ENCODE measurements at regions not wholly inside any gene's neighbourhood (a gene's known extent, or its start where the extent isn't known, plus 50 kb on each side); places are given as distances from the start of the nearest gene placed in this dataset.

DNA sequence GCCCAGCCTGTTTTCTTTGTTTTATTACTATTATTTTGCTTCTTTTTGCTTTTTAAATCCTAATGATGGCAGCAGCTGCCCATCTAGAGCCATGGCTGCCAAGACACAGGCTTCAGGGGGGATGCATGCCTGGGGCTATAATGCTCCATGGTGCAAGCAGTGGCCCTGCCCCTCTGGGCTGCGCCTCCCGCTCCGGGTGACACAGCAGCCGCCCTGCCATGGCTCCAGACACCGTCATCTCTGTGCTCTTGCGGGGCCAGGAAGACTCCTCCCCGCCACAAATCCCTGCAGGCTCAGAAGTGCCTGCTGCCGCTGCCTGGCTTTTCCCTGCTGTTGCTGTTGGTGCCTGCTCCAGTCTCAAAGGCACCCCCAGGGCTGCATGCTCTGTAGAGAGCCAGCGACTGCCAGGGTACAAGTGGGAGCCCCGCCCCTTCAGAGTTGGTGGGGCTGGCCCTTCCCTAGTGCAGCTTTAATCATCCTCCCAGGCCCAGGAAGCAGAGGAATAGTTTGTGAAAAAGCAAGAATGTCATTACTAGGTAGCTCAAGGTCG is 581.5 kb downstream of the FGF9 start:
- DNase-seq, result no peak

DNA sequence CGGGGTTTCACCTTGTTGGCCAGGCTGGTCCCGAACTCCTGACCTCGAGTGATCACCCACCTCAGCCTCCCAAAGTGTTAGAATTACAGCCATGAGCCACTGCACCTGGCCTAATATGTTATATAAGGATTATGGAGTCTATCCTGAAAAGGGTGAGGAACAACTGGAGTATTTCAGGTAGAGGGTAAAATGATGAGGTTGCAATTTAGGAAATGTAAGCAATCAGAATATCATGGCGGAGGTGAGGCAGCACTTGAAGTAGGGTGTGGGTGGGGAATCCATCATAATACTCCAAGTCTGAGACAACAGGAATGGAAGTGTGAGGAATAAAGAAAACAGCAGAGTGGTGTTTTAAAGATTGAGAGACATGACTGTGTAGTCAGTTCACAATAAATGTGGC is 582.2 kb downstream of the FGF9 start:
- no peak for DNase-seq

DNA sequence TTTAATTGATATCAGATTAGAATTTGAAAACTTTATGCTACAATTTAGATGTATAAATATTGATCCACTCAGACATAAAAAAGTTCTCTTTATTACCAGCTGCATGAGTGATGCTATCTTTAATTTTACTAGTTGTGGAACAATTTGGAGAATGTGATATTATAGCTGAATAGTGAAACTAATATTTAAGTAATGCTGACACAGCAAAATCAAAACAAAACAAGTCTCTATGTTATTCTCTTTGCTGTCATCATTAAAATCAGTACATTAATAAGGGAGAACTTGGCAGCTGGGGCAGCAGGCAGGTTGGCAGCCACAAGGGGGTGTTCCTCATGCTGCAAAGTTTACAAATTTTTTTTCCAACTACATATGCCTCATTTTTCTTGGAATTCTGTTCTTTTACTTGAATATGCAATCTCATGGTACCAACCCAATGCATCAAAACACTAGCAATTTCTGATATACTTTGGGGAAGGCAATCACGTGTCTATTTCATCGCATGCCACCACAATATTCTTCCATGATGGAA is 585.3 kb downstream of the FGF9 start:
- no peak for DNase-seq

DNA sequence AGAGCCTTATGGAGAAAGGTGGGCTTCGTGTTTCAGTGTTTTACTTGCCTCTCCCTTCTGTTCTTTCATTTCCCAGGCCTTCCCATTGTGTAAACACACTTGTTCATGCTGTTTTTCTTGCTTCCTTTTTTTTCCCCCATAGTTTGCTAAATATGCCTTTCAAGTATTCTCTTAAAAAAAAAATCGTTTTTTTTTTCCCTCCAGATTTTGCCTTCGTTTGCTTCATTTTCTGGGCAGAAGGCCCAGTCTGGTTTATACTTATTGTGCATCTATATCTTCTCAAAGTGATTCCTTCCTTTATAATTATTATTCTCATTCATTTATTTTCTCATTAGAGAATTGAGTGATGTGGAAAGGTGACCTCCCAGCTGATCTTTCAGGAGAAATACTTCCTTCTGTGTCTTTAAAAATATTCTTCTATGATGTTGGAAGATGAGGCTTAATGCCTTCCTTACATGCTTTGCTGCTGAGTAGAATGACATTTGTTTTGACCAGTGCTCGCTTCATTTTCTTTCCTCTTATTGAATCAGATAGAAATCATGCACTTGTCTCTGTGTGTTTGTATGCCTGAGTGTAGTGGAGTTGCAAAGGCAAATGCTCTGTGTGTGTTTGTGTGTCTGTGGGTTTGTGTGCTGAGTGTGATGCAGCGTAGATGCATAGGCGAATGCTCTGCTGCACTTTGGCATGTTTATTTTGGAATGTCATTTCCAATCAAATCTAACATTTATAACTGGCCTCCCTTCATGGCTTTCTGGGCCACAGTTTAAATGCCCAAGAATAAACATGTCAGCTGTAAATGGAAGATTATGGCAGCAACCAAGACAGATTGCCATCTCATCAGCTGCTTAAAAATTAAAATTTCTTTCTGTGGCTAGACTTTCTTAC is 591.4 kb downstream of the FGF9 start:
- DNase-seq, result no peak

DNA sequence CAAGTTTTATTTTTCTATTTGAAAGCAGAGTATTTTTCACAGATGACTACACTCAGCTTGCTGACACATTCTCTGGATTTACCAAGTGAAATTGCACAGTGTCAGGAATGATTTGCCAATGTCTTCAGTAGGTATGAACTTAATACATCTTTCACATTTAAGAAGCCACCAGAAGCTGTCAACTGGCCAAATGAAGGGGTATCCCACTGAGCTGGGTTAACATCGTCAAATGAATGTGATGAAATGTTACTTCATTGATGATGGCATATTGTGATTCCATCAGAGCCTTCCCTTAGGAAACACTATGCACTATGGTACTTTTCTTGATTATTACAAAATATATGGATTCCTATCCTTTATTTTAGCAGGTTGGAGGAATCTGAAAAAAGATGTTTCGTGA is 592.3 kb downstream of the FGF9 start:
- DNase-seq, result no peak

DNA sequence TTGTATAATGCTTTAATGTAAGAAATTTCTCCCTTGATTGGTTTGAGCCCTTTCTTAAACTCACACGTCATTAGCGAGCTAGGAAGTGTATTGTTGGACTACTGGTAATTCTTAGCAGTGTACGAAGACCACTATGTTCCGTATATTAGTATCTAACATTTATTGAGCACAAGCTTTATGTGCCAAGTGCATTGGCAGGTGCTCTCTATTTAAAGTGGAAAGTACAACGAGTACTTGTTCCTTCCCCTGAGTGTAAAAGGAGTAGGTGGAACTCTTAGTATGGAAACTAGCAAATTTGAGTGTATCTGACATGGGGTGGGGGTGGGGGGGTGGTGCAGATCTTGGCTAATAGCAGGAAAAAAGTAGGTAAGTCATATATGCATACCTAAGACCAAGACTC is 594.7 kb downstream of the FGF9 start:
- no peak for DNase-seq

DNA sequence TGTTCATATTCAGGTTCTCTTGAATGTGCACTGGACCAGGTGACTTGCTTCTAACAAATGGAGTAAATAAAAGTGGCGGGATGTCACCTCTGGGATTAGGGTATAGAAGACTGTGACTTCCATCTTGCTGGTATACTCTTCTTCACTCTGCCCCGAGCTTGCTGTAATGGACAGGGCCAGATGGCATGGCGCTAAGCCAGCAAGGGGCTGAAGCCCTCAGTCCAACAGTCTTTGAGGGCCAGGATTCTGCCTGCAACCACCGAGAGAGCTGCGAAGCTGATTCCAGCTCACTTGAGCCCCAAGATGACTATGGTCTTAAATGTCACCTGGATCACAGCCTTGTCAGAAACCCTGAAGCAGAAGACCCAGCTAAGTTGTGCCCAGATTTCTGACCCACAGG is 600.0 kb downstream of the FGF9 start:
- no peak for DNase-seq

DNA sequence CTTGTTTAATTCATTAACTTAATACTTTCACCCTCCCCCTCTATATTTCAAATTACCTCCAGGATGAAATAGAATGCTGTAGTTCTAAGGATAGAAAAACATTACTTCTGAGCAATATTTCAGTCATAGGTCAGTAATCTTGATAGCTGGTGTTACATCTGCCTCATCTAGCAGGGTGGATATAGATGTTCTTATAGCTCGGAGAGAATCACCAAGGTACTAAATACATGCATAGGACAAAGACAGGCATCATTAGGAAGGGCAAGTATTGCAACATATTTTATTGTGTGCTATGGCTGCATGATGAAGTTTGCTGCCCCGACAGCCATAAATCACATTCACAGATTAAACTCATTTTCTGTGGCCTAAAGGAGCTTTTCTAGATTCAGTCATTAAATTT is 601.0 kb downstream of the FGF9 start:
- no peak for DNase-seq

DNA sequence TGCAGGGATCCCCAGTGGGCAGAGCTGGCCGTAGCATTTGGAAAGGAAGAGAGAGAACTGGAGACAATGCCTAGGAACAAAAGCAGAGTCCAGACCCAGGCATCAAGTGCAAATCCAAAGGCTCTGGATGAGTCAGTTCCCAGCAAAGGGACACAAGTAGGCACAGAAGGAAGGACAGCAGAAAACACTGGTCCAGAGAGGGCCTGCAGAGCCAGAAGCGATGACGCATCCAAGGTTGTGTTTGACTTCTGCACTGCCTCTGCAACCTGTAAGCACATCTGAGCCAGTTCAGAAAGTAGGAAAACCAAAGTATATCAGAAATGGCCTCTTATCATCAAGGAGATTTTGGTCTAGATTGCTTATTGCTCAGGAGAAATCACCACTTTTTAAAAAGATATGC is 604.5 kb downstream of the FGF9 start:
- DNase-seq, result no peak

DNA sequence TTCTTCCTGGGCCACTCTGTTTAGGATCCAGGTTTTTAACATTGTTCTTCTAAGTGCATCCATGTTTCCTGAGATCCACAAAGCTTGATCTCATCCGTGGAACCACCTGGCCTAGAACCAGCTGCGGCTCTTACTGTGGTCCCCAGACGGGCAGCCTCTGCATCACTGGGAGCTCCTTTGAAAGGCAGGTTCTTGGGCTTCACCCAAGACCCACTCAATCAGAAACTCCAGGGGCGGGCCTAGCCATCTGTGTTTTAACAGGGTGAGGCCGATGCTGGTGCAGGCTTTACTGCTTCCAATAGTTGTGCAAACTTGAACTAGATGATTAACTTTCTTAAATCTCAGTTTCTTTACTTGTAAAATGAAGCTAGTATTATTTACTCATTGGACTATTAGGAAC is 605.7 kb downstream of the FGF9 start:
- no peak for DNase-seq

DNA sequence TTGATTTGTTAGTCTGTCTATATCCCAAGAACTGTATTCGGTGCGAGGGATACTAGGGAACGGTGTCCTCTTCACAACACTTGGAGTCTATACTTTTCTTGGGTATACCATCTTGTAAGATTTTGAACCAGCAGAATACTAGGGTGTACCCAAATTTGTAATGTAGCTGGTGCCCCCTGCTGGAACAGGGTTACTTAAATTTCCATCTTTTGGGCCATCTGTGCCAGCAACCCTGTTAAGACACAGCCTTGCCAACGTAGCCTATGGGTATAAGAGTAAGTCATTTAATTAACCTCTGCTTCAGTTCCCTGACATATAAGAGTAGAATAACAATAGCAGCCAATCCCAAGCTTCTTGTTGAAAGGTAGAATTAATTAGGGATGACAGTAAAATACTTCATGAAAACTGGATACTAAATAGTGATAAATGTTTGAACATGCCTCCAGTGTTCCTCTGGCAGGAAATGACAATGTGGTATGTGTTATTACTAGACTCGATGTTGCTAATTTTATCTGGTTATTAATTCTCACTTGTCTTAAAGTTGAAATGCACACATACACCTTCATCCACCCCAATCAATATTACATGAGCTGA is 607.6 kb downstream of the FGF9 start:
- DNase-seq, result no peak

DNA sequence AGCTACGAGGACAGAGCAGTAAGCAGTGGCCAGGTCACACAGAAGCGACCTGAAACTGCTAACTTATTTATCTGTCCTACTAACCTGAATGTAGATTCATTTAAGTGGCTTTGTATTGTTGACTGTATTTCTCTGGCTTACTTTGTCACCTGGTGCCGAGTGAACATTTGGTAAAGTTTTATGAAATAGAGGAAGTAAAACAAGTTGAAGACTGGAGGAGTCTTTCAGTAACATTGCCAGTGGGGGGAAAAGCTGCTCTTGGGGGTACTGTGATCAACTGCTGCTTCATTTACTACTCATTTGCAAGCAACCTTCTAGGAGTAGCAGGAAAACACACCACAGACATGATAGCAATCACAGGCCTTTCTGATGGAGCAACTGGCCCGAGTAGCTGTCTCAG is 615.0 kb downstream of the FGF9 start:
- no peak for DNase-seq

DNA sequence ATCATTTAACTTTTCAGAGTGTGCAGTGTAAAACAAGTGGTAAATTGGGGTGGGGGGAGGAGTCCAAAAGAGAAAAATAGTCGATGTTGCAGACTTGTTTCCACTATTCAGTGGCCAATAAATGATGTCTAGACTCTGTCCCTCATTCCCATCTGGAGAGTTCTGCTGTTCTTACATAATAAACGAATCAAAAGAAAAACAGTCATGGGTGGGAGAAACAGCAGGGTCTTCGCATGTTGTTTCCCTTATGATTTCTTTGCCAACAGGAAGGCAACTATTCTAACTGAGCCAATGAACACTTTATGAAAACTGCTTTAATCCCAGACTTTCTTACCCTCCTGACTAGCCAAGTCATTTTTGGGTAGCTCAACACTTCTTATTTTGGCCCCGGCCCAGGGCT is 615.5 kb downstream of the FGF9 start:
- DNase-seq, result no peak

DNA sequence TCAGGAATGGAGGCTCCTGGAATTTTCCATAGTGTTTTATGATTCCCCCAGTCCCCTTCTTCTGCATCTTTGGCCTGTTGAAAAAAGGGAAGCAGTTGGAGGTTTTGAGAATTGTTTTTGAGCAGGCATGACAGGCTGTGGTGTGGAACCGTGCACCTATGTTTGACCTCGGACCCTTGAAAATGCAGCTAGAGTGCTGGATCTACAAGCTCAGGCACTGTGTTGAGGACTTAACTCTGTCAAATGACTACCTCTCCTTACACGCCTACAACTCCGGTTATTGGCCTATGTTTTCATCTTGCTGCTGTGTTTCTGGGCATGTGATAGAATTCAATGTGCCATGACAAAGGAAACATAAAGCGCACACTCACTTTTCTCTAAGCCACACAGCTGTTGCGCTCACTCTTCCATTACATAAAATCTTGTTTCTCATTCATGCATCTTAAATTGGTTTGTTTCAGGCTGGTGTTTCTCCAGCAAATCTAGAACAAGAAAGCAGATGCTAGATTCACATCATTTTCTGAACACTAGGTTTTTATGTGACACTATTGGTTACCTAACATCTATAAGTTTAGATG is 616.6 kb downstream of the FGF9 start:
- DNase-seq, result no peak

DNA sequence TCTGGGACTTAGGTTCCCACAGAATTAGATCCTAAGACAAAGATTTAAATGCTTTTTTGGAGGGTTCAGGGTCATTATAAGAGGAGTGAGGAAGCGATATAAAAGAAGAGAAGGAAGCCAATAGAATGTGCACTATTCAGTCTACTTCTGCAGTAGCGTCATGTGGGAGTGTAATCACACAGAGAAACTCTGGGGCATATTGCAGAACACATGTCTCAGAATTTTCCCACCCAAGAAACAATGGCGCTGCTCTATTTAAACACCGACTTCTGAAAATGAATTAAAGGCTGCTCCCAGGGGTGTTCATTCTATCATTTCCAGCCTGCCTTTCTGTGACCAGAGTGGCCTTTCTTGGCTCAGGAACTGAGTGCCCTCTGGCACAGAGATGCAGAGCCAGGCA is 617.6 kb downstream of the FGF9 start:
- no peak for DNase-seq

DNA sequence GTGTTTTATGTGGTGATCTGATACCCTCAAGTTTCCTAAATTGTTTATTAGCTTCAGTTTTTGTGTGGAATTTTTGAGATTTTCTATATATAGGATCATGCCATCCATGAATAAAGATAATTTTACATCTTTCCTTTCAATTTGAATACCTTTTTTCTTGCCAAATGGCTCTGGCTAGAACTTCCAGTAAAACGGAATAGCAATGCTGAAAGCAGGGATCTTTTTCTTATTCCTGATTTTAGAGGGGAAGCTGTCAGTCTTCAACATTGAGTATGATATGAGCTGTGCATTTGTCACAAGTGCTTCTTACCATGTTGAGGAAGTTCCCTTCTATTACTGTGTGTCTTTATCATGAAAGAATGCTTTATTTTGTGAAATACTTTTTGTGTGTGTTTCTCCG is 618.8 kb downstream of the FGF9 start:
- no peak for DNase-seq

DNA sequence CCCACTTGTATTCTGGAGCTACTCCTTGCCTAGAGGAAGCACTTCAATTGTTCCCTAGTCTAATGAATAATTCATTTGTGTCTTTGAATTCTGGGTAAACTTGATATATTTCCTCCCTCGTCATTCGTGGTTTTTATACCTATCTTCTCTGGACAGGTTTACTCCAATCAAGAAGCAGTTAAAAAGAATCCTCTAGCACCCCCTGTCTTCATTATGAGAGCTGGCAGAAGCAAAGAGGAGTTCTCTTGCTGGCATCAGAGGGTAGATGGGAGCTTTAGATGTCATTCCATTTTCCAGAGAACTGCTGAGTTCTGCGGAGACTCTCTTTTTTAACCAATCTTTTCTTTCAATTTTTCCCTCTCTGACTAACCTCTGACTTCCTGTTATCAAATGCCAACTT is 627.7 kb downstream of the FGF9 start:
- no peak for DNase-seq

DNA sequence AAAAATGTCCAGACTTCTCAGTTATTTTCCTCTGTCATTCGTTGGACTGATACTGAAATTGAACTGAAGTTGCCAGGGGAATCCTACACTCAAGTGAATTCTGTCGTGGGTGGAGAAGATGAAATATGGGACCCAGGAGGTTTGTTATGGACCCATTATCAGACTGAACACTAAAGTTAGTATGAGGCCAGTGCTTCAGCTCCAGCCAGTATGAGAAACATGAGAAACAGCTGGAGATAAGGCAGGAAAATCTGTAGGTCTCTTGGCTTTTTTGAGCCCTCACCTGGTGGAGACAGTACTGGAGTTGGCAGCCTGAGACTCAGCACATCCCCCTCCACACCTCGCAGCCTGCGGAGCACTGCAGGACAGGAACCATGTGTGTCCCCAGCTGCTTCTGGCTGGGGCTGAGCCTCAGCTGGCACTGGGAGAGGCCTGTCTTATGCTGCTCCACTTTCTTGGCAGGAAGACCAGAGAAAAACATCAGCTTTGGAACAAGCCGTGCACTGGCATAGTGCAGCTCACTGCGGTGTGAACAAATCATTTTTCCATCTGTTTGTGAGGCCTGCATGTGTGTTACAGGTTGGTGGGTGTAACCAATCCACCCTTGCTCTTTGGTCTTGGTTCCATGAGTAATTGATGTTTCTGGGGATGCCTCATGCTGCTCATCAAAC is 641.0 kb downstream of the FGF9 start:
- no peak for DNase-seq

DNA sequence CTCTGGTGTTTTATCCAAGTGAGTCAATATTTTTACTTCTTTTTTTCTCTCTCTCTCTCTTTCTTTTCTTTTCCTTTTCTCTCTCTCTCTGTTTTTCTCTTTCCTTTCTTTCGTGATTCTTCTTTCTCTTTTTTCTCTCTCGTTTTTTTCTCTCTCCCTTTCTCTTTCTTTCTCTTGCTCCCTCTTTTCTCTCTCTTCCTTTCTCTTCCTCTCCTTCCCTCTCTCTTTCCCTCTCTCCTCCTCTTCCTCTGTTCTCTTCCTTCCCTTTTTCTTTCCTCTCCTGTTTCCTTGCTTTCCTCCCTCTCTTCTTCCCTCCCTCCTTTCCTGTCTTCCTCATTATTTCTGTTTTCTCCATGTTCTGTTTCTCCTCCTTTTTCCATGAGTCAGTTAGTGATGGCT is 641.5 kb downstream of the FGF9 start:
- DNase-seq, result no peak

DNA sequence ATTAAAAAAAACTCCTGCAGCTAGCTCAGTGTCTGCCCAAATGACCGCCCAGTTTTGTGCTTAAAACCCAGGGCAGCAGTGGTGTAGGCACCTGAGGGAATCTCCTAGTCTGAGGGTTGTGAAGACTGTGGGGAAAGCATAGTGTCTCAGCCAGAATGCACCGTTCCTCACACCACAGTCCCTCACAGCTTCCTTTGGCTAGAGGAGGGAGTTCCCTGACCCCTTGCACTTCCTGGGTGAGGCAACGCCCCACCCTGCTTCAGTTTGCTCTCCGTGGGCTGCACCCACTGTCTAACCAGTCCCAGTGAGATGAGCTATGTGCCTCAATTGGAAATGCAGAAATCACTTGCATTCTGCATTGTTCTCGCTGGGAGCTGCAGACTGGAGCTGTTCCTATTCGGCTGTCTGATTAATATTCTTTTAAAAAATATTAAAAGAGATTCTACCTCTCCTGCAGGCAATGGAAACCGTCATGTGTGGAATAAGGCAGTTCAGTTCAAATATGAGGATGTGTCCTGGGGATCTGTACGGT is 645.7 kb downstream of the FGF9 start:
- no peak for DNase-seq

DNA sequence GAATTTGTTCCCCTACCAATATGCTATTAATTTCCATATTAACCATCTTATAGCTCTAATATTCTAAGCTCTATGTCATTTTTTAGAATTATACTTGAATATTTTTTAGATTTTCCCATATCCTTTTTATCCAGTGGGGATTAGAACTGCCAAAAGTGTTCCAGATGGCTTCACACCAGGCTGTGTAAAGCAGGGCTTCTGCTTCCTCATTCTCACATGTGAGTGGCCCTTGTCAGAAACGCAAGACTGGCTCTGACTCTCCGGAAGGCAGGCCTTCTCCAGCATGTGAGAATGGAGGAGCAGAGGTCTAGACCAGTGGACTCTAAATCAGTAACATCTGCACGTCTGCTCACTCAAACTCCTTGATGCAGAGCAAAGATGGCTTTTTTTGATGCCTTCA is 650.1 kb downstream of the FGF9 start:
- DNase-seq, result no peak

DNA sequence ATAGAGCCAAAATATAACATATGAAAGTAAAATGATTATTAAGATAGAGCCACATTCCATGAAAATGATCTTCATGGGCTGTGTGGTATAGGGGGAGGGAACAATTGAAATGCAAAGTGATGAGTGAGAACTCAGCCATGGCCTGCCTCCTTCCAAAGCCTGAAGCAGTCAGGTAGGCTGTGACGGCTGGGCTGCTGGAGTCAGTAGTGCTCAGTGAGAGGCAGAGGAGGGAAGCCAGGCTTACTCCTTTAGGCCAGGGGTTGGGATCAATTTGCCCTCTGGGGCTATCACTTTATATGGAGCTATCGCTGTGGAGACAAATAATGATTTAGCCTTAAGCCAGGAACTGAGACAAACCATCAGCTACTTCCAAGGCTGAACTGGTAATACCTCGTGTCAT is 654.9 kb downstream of the FGF9 start:
- DNase-seq, result no peak

DNA sequence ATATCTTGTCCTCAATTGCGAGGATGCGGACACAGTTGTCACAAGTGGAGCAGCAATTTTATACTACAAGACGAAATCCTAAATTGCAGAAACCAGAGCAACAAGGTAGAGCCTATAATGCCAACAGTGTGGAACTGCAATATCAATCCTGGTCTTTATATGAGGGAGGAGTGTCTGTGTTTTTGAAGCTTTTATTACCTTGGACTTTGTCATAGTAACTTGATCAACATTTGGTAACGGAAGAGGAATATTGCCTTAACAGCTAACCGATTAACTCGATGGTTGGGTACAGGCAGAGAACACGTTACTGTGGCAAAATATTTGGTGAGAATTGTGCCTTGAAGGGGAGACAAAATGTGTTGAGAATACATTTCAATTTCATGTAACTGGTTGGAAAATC is 661.5 kb downstream of the FGF9 start:
- no peak for DNase-seq

Data from activated gamma-delta T cell (primary cell).